Endodermal cell (in vitro differentiated cells): ENCODE measurements at regions not wholly inside any gene's neighbourhood (a gene's known extent, or its start where the extent isn't known, plus 50 kb on each side); places are given as distances from the start of the nearest gene placed in this dataset.

Source experiments
- DNase-seq: peaks from one replicate; pipeline ENCODE4 v3.0.0-alpha.2; 2017
- H3K27ac ChIP-seq: 2 replicates; pipeline ENCODE4 v1.5.1; 2013; ENCODE audit warnings: mild to moderate bottlenecking, low read depth, low read length, moderate library complexity
- H3K27me3 ChIP-seq: 2 replicates; pipeline ENCODE4 v1.6.1; 2013; ENCODE audit warnings: mild to moderate bottlenecking, low read length, moderate library complexity; ENCODE audit not compliant: insufficient read depth, control insufficient read depth, poor library complexity, severe bottlenecking
- H3K36me3 ChIP-seq: 2 replicates; pipeline ENCODE4 v1.7.0; 2013; ENCODE audit warnings: mild to moderate bottlenecking, low read length, moderate library complexity; ENCODE audit not compliant: control insufficient read depth, insufficient read depth
- H3K4me1 ChIP-seq: one replicate; pipeline ENCODE4 v1.7.0; 2013; ENCODE audit warnings: low read length; ENCODE audit not compliant: control insufficient read depth, insufficient read depth
- H3K4me3 ChIP-seq: 2 replicates; pipeline ENCODE4 v1.5.1; 2013; ENCODE audit warnings: mild to moderate bottlenecking, low read length, moderate library complexity
- H3K9ac ChIP-seq: 2 replicates; pipeline ENCODE4 v1.6.1; 2013; ENCODE audit warnings: mild to moderate bottlenecking, low read length, moderate library complexity; ENCODE audit not compliant: poor library complexity, severe bottlenecking; ENCODE audit errors: extremely low read depth
- H3K9me3 ChIP-seq: 2 replicates; pipeline ENCODE4 v1.6.1; 2013; ENCODE audit warnings: mild to moderate bottlenecking, low read length, moderate library complexity; ENCODE audit not compliant: control insufficient read depth
- H3K27ac Mint-ChIP-seq: 2 replicates; pipeline ENCODE4 v1.8.0; 2020; ENCODE audit warnings: mixed read lengths
- H3K27me3 Mint-ChIP-seq: 2 replicates; pipeline ENCODE4 v1.8.0; 2021; ENCODE audit warnings: mild to moderate bottlenecking, mixed read lengths; ENCODE audit not compliant: insufficient read depth
- H3K36me3 Mint-ChIP-seq: 2 replicates; pipeline ENCODE4 v1.8.0; 2020; ENCODE audit warnings: low read depth, mixed read lengths
- H3K4me1 Mint-ChIP-seq: 2 replicates; pipeline ENCODE4 v1.8.0; 2020; ENCODE audit warnings: mixed read lengths
- H3K4me3 Mint-ChIP-seq: 2 replicates; pipeline ENCODE4 v1.8.0; 2020; ENCODE audit warnings: mild to moderate bottlenecking, moderate library complexity, mixed read lengths
- H3K9me3 Mint-ChIP-seq: 2 replicates; pipeline ENCODE4 v1.8.0; 2020; ENCODE audit warnings: mild to moderate bottlenecking, mixed read lengths
- CTCF ChIP-seq: fragments of 200-600 bp; sonication (generic); conservative IDR thresholded peaks from 2 replicates; pipeline ENCODE4 v1.5.0; 2021; ENCODE audit warnings: antibody characterized with exemption, mild to moderate bottlenecking
- WGBS, 2 experiments: methylation state at CpG; one replicate each; pipeline versions ENCODE4 v1.1.5 to v1.1.7; 2013; ENCODE audit warnings: missing lambda C conversion rate in 2 of 2, mixed read lengths in 1 of 2; ENCODE audit not compliant: insufficient coverage in 1 of 2, insufficient read length in 1 of 2; 5-methylcytosine and 5-hydroxymethylcytosine counted together

- 50 to 82% methylated on average over 2 to 3 of the region's 3 CpGs for WGBS, 2 experiments
- Histone ChIP-seq H3K9me3 (no peaks in the 10 kb centered on the region), H3K27ac (peak overlapping the region; percentile 14), H3K36me3 (no peaks in the 10 kb centered on the region), H3K9ac (no peak overlapping the region), H3K4me1 (peaks cover 10% of the 10 kb centered on the region), H3K4me3 (no peak overlapping the region), H3K27me3 (no peaks in the 10 kb centered on the region)
- no peak overlapping the region for H3K27ac Mint-ChIP-seq
- no peak for DNase-seq
- no peaks in the 10 kb centered on the region for H3K36me3 Mint-ChIP-seq
- TF ChIP-seq CTCF = no peak
- no peak overlapping the region for H3K4me3 Mint-ChIP-seq
- H3K4me1 Mint-ChIP-seq = peaks cover 17% of the 10 kb centered on the region
- no peaks in the 10 kb centered on the region for H3K9me3 Mint-ChIP-seq
- no peaks in the 10 kb centered on the region for H3K27me3 Mint-ChIP-seq
Observed at GRCh38 chr3:181534781-181535221, 176.9 kb upstream of the SOX2 start.

DNA sequence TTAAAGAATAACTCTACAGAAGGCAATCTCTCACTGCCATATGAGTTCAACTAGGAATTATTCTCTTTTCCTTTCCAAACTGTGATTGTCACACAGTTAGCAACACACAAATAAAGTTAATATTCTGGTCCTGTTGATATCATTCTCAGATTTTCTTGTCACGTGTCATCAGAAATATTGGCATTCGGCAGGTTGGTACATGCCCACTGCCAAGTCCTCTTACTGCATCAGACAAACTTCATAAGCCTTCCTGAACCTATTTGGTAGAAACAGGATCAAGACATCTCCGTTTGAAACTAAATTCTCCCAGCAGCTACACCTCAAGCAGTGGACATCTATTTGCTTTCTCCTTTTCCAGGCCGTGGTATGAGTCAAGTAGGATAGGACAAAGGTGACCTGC lies 177.9 kb upstream of the SOX2 start:
- H3K27me3 Mint-ChIP-seq = no peaks in the 10 kb centered on the region

GRCh38 chr3:181530584-181530983 lies 181.1 kb upstream of the SOX2 start:
- H3K27ac Mint-ChIP-seq = no peak overlapping the region
- Histone ChIP-seq H3K9me3 (peaks cover 4% of the 10 kb centered on the region), H3K27ac (no peak overlapping the region), H3K4me3 (no peak overlapping the region), H3K9ac (no peak overlapping the region), H3K4me1 (peaks cover 10% of the 10 kb centered on the region), H3K27me3 (no peaks in the 10 kb centered on the region), H3K36me3 (no peaks in the 10 kb centered on the region)
- H3K4me3 Mint-ChIP-seq = no peak overlapping the region
- H3K9me3 Mint-ChIP-seq = peaks cover 8% of the 10 kb centered on the region
- peaks cover 14% of the 10 kb centered on the region for H3K4me1 Mint-ChIP-seq
- no peaks in the 10 kb centered on the region for H3K27me3 Mint-ChIP-seq
- TF ChIP-seq CTCF = no peak
- no peaks in the 10 kb centered on the region for H3K36me3 Mint-ChIP-seq
- DNase-seq = no peak

More for the DNA sequence above, 177.9 kb upstream of the SOX2 start:
- DNase-seq = no peak
- Histone ChIP-seq H3K9me3 (no peaks in the 10 kb centered on the region), H3K4me3 (no peak overlapping the region), H3K27ac (peak overlapping the region; percentile 7), H3K9ac (no peak overlapping the region), H3K27me3 (no peaks in the 10 kb centered on the region), H3K4me1 (peaks cover 10% of the 10 kb centered on the region), H3K36me3 (no peaks in the 10 kb centered on the region)
- Mint-ChIP-seq H3K36me3 (no peaks in the 10 kb centered on the region), H3K27ac (no peak overlapping the region), H3K9me3 (peaks cover 1% of the 10 kb centered on the region), H3K4me1 (peaks cover 17% of the 10 kb centered on the region), H3K4me3 (no peak overlapping the region)
- no peak for TF ChIP-seq CTCF
- 76 to 78% methylated on average over 3 to 4 of the region's 4 CpGs for WGBS, 2 experiments
